GM12878 (cell line): ENCODE measurements at regions not wholly inside any gene's neighbourhood (a gene's known extent, or its start where the extent isn't known, plus 50 kb on each side); places are given as distances from the start of the nearest gene placed in this dataset.

ENCODE experiments used
- ATAC-seq: fragments of 200-7000 bp; cut with Tn5 transposase; 3 replicates; pipeline ENCODE4 v1.9.1; 2020; ENCODE audit warnings: mild to moderate bottlenecking, moderate library complexity
- BruUV-seq: library from RNA; stranded (reverse); fragments of 400-500 nt; replicated peaks from 2 replicates; lab custom pipeline; 2021; lab: Mats Ljungman, UMichigan
- CTCF ChIA-PET: fragments of 300-600 bp; sonication (Branson Sonifier 250); formaldehyde crosslinking; extraction: SDS; loops from one replicate; lab custom pipeline; 2021; ENCODE audit warnings: inconsistent platforms; lab: Yijun Ruan, JAX
- POLR2A ChIA-PET: fragments of 350-600 bp; formaldehyde crosslinking; extraction: SDS; loops from one replicate; lab custom pipeline; 2021; ENCODE audit warnings: inconsistent platforms; lab: Charles Lee
- RAD21 ChIA-PET: fragments of 300-600 bp; sonication (Branson Sonifier 250); formaldehyde crosslinking; loops from one replicate; lab custom pipeline; 2023; ENCODE audit warnings: antibody characterized with exemption; ENCODE audit not compliant: unreplicated experiment; lab: Charles Lee
- SMC1A ChIA-PET: fragments of 300-600 bp; sonication (Branson Sonifier 250); formaldehyde crosslinking; loops from one replicate; lab custom pipeline; 2023; ENCODE audit not compliant: unreplicated experiment, uncharacterized antibody; lab: Charles Lee
- DNase-seq: peaks from one replicate; pipeline ENCODE4 v3.0.0-alpha.2; 2011; ENCODE audit warnings: low read depth, low spot score
- FAIRE-seq: peaks from 3 replicates; lab custom pipeline; 2011; peaks lifted over from hg19 to GRCh38; lab: Jason Lieb, UNC
- H2AFZ ChIP-seq: 2 replicates; pipeline ENCODE4 v1.6.0; 2011; ENCODE audit warnings: low read depth, low read length, control low read depth; ENCODE audit not compliant: control insufficient read depth
- H3K27ac ChIP-seq: 2 replicates; pipeline ENCODE4 v1.5.1; 2011; ENCODE audit warnings: control low read depth; ENCODE audit not compliant: control insufficient read depth, insufficient read depth
- H3K27me3 ChIP-seq, 2 experiments: replicated peaks in 1 of 2; 2 replicates each; pipeline versions ENCODE4 v1.6.0 to v1.6.1; 2011; ENCODE audit warnings: low read length in 1 of 2; ENCODE audit not compliant: control insufficient read depth in 2 of 2, insufficient read depth in 2 of 2
- H3K36me3 ChIP-seq, 2 experiments: 2 replicates each; pipeline ENCODE4 v1.5.1; 2011; ENCODE audit warnings: low read length in 1 of 2; ENCODE audit not compliant: control insufficient read depth in 2 of 2, insufficient read depth in 2 of 2
- H3K4me1 ChIP-seq: 2 replicates; pipeline ENCODE4 v1.6.1; 2011; ENCODE audit warnings: mild to moderate bottlenecking, low read length, moderate library complexity, mixed read lengths; ENCODE audit not compliant: control insufficient read depth, insufficient read depth
- H3K4me2 ChIP-seq: 2 replicates; pipeline ENCODE4 v1.6.0; 2011; ENCODE audit warnings: control low read depth; ENCODE audit not compliant: control insufficient read depth, insufficient read depth
- H3K4me3 ChIP-seq: fragments of 200-600 bp; sonication (generic); 2 replicates; pipeline ENCODE4 v1.5.1; 2016
- H3K79me2 ChIP-seq: 2 replicates; pipeline ENCODE4 v1.6.0; 2011; ENCODE audit warnings: low read length; ENCODE audit not compliant: control insufficient read depth, insufficient read depth
- H3K9ac ChIP-seq: 2 replicates; pipeline ENCODE4 v1.8.0; 2011; ENCODE audit warnings: low read length, control low read depth, mixed read lengths; ENCODE audit not compliant: control insufficient read depth, insufficient read depth
- H3K9me3 ChIP-seq: replicated peaks from 3 replicates; pipeline ENCODE4 v1.5.1; 2011; ENCODE audit warnings: mild to moderate bottlenecking, low read length; ENCODE audit not compliant: control insufficient read depth, insufficient read depth
- H4K20me1 ChIP-seq: 2 replicates; pipeline ENCODE4 v1.6.0; 2011; ENCODE audit not compliant: control insufficient read depth, insufficient read depth
- CBFB ChIP-seq: IDR thresholded peaks from 2 replicates; pipeline ENCODE4 v1.6.1; 2016; ENCODE audit warnings: antibody characterized with exemption, low read depth
- CEBPB ChIP-seq, 2 experiments: fragments of 150-350 bp in 1 of 2; IDR thresholded peaks; 2 replicates each; pipeline ENCODE4 v1.6.1; 2012 to 2014; ENCODE audit warnings: low read depth in 2 of 2, low read length in 2 of 2, borderline replicate concordance in 1 of 2, inconsistent platforms in 1 of 2
- CEBPZ ChIP-seq: fragments of 150-350 bp; IDR thresholded peaks from 2 replicates; pipeline ENCODE4 v1.6.1; 2016; ENCODE audit warnings: low read depth, low read length
- ESRRA ChIP-seq: IDR thresholded peaks from 2 replicates; pipeline ENCODE4 v1.6.1; 2012; ENCODE audit warnings: mild to moderate bottlenecking, low read length, improper control_type of control experiment
- FOS ChIP-seq: IDR thresholded peaks from 3 replicates; pipeline ENCODE4 v1.6.1; 2011; ENCODE audit warnings: borderline replicate concordance; ENCODE audit not compliant: insufficient read length; ENCODE audit errors: extremely low read depth
- MEF2B ChIP-seq: fragments of 450-650 bp; IDR thresholded peaks from 2 replicates; pipeline ENCODE4 v1.6.1; 2018; ENCODE audit warnings: mild to moderate bottlenecking, moderate library complexity; ENCODE audit not compliant: partially characterized antibody, poor library complexity, severe bottlenecking
- NFIC ChIP-seq: IDR thresholded peaks from 2 replicates; pipeline ENCODE4 v1.6.1; 2012; ENCODE audit warnings: low read depth, mild to moderate bottlenecking, inconsistent platforms, low read length, moderate library complexity
- POLR2A ChIP-seq: IDR thresholded peaks from 2 replicates; pipeline ENCODE4 v1.6.1; 2011; ENCODE audit warnings: low read depth, mild to moderate bottlenecking, low read length
- POU2F2 ChIP-seq: IDR thresholded peaks from 3 replicates; pipeline ENCODE4 v1.6.1; 2011; ENCODE audit warnings: low read depth, mild to moderate bottlenecking, low read length, borderline replicate concordance
- STAT1 ChIP-seq: fragments of 450-650 bp; conservative IDR thresholded peaks from 2 replicates; pipeline ENCODE4 v1.6.1; 2014; ENCODE audit warnings: antibody characterized with exemption, mild to moderate bottlenecking
- ZZZ3 ChIP-seq: IDR thresholded peaks from 2 replicates; pipeline ENCODE4 v1.6.1; 2011; ENCODE audit warnings: low read depth; ENCODE audit not compliant: control insufficient read depth, insufficient read length
- WGBS: methylation state at CpG from one replicate; pipeline ENCODE4 v1.1.6; 2016; ENCODE audit warnings: low lambda C conversion rate; ENCODE audit not compliant: insufficient replicate concordance, insufficient coverage; ENCODE audit errors: missing lambda C conversion rate; 5-methylcytosine and 5-hydroxymethylcytosine counted together
- in situ Hi-C: fragments of 300-500 bp; cut with MboI; formaldehyde crosslinking; loops from 9 replicates; pipeline ENCODE4 v1.14.3; 2018; ENCODE audit warnings: mixed read lengths
- intact Hi-C: fragments of 100-400 bp; cut with micrococcal nuclease; formaldehyde crosslinking; loops from one replicate; pipeline ENCODE4 v1.14.2; 2022; ENCODE audit not compliant: unreplicated experiment

DNA sequence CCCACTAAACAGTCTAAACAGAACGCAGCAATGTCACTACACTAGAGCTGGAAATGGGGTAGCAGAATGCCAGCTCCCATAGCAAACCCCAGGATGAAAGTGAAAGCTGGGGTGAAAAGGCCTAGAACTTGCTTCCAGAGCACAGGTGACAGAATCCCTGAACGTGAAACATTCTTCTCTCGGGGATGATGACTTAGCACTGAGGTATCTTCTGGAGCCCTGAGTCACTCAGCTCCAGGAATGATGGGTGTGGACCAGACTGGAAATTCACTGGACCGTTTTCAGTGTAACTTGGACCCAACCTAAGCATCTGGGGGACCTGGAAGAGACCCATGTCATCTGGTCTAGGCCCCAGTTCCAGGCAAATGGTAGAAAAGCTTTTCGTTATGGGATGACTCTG lies 108.9 kb downstream of the CDC7 start (continued):
- no peak for TF ChIP-seq CEBPZ
- TF ChIP-seq ESRRA, result no peak
- TF ChIP-seq FOS, result no peak
- TF ChIP-seq, all 136 proteins: peak for 0

DNA sequence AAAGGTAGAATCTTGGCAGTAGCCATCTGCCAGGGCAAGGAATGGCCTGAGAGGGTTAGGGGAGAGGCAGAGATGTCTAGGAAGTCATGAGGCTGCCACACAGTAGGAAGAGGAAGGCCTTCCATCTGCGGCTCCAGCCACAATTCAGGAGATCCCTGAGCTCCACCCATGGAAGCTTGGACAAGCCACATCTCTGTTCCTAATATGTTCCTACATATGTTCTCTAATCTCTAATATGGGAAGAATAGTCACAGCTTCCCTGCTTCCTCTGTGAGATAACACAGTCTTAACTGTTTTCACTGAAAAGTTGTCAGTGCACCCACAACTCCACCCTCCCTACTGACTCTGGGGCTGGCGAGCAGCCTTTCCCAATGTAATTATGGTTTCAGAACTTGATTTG lies 109.5 kb downstream of the CDC7 start:
- CTCF ChIA-PET, result interaction anchor here (1.3 to 1.5 kb wide), 2 partner anchors 10 to 206 kb away, joined by 3 to 4 read pairs; partner anchors contain the start of gene HFM1
- no peak for ATAC-seq

More for the DNA sequence above, 109.5 kb downstream of the CDC7 start:
- ChIA-PET POLR2A (no interaction called here), RAD21 (no interaction called here), SMC1A (interaction anchor here (1.5 kb wide), 1 partner anchor 10 kb away, joined by 4 read pairs; no protein-coding TSS in a partner anchor)
- WGBS, result 33% methylated on average over 2 of the region's 2 CpGs
- DNase-seq (no peak), FAIRE-seq (no peak)
- Histone ChIP-seq H3K79me2 (no peaks in the 10 kb centered on the region), H3K36me3 (no peaks in the 10 kb centered on the region), H3K4me3 (no peak overlapping the region), H2AFZ (no peak overlapping the region), H3K27me3 (no peaks in the 10 kb centered on the region), H3K4me1 (no peaks in the 10 kb centered on the region), H3K9ac (no peak overlapping the region), H3K9me3 (no peaks in the 10 kb centered on the region), H4K20me1 (no peaks in the 10 kb centered on the region), H3K27ac (no peak overlapping the region), H3K4me2 (no peak overlapping the region)
- no peak for TF ChIP-seq POU2F2
- no peak for TF ChIP-seq ZZZ3
- no peak for TF ChIP-seq CEBPB (IDR thresholded peaks at IDR 0.05; ENCODE audit: borderline replicate concordance in 1 of 2, low read depth in 2 of 2, low read length in 2 of 2)
- TF ChIP-seq STAT1, result no peak
- no peak for TF ChIP-seq CBFB
- no peak for TF ChIP-seq NFIC
- no peak for TF ChIP-seq MEF2B
- no peak for TF ChIP-seq POLR2A
- in situ Hi-C loops, result no loop called here
- no TSS peak for BruUV-seq
- intact Hi-C loops, result no loop called here
